Right lobe of liver (tissue), 6 donors: ENCODE measurements at regions not wholly inside any gene's neighbourhood (a gene's known extent, or its start where the extent isn't known, plus 50 kb on each side); places are given as distances from the start of the nearest gene placed in this dataset.

ENCODE experiments used
- ATAC-seq, 4 donors: fragments of 200-7000 bp; cut with Tn5 transposase; one replicate each; pipeline ENCODE4 v1.9.1; 2020; ENCODE audit warnings: mild to moderate bottlenecking in 4 of 4, moderate library complexity in 4 of 4
- DNase-seq, 3 donors: peaks; one replicate each; pipeline ENCODE4 v3.0.0-alpha.2; 2020
- H3K27ac ChIP-seq, 3 donors: fragments of 200-600 bp; one replicate each; pipeline ENCODE4 v1.8.0; 2022
- H3K27me3 ChIP-seq, 2 donors: fragments of 200-600 bp; one replicate each; pipeline ENCODE4 v1.8.0; 2022
- H3K36me3 ChIP-seq, 4 donors: fragments of 200-600 bp; sonication (generic) in 1 of 4; one replicate each; pipeline versions ENCODE4 v1.5.1 to v1.8.0; 2017 to 2022; ENCODE audit warnings: control low read depth in 1 of 4
- H3K4me1 ChIP-seq, 4 donors: fragments of 200-600 bp; sonication (generic) in 1 of 4; one replicate each; pipeline versions ENCODE4 v1.5.1 to v1.8.0; 2017 to 2022; ENCODE audit warnings: control low read depth in 1 of 4
- H3K4me3 ChIP-seq, 3 donors: fragments of 200-600 bp; one replicate each; pipeline ENCODE4 v1.8.0; 2022
- H3K9me3 ChIP-seq, 4 donors: fragments of 200-600 bp; sonication (generic) in 1 of 4; one replicate each; pipeline versions ENCODE4 v1.5.1 to v1.8.0; 2017 to 2022; ENCODE audit warnings: control low read depth in 1 of 4
- POLR2A ChIP-seq: fragments of 450-650 bp; IDR thresholded peaks from one replicate; pipeline ENCODE4 v1.6.1; 2017; ENCODE audit warnings: antibody characterized with exemption, mild to moderate bottlenecking
- WGBS: methylation state at CpG from one replicate; pipeline ENCODE4 v1.1.6; 2018; ENCODE audit warnings: low coverage, low lambda C conversion rate; ENCODE audit not compliant: insufficient coverage; ENCODE audit errors: missing lambda C conversion rate; 5-methylcytosine and 5-hydroxymethylcytosine counted together
- intact Hi-C, 2 donors: fragments of 100-400 bp; cut with DNase I; formaldehyde crosslinking; loops; one replicate each; pipeline versions ENCODE4 v1.11.2 to v1.14.1; 2022
- TF ChIP-seq, protein P1 (sequence below), 4 donors: fragments of 200-600 bp in 3 of 4; fragments of 450-650 bp in 1 of 4; IDR thresholded peaks; one replicate each; pipeline versions ENCODE4 v1.5.1 to v1.8.0; 2016 to 2022; ENCODE audit warnings: antibody characterized with exemption in 4 of 4, mild to moderate bottlenecking in 2 of 4
- donor health status: DM: no; HTN: yes; CAD: no.
- donor health status: DM: no; HTN: no; CAD: no.
- donor health status: DM: no; HTN: no; CAD: no.
- donor health status: DM: no; HTN: yes; CAD: no.
- donor health status: DM: no; HTN: yes; CAD: no.

DNA sequence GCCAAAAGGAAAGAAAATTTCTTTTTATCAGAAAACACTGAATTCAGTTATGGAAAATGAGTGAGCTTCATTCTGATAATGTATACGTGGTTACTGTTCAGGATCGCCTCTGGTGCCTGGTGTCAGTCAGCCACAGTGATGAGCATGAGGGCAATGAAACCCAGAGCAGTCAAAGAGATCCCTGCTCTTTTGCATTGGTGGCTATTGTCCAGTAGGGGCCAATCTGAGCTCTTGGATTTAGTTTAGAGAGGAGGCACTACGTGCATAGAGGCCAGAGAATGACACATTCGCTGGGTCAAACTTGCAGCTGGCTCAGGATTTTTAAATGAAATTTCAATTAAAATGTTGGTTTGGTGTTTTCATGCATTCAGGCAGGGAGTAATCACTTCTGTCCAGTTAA is 522.9 kb downstream of the TMEM182 start:
- intact Hi-C loops: no loop called here

DNA sequence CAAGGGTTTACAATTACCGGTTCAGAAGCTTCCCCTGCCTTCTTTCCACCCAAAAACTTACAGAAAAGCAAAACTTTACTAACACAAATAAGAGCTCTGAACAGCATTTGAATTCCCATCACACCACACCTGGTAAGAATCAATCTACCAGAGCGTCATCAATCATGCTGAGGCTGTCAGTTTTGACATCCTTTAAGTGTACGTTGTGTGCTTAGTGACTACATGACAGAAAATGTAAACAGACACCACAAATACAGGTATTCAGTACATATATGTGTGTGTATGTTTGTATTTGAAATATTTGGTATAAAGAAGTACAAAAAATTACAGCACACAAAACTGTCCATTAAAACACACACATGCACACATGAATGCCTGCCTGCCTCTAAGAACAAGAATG is 523.5 kb downstream of the TMEM182 start:
- H3K27me3 ChIP-seq: no peaks in the 10 kb centered on the region
- 39% methylated on average over 3 of the region's 3 CpGs for WGBS
- H3K36me3 ChIP-seq: no peaks in the 10 kb centered on the region
- no peak overlapping the region for H3K4me3 ChIP-seq
- H3K4me1 ChIP-seq: no peaks in the 10 kb centered on the region
- H3K27ac ChIP-seq: no peak overlapping the region
- DNase-seq: no peak
- intact Hi-C loops: no loop called here
- H3K9me3 ChIP-seq: no peaks in the 10 kb centered on the region
- TF ChIP-seq, protein P1, sequence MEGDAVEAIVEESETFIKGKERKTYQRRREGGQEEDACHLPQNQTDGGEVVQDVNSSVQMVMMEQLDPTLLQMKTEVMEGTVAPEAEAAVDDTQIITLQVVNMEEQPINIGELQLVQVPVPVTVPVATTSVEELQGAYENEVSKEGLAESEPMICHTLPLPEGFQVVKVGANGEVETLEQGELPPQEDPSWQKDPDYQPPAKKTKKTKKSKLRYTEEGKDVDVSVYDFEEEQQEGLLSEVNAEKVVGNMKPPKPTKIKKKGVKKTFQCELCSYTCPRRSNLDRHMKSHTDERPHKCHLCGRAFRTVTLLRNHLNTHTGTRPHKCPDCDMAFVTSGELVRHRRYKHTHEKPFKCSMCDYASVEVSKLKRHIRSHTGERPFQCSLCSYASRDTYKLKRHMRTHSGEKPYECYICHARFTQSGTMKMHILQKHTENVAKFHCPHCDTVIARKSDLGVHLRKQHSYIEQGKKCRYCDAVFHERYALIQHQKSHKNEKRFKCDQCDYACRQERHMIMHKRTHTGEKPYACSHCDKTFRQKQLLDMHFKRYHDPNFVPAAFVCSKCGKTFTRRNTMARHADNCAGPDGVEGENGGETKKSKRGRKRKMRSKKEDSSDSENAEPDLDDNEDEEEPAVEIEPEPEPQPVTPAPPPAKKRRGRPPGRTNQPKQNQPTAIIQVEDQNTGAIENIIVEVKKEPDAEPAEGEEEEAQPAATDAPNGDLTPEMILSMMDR (IDR thresholded peaks at IDR 0.05): no peak
- no peak for ATAC-seq

More for the DNA sequence above, 522.9 kb downstream of the TMEM182 start:
- no peaks in the 10 kb centered on the region for H3K9me3 ChIP-seq
- no peaks in the 10 kb centered on the region for H3K27me3 ChIP-seq
- DNase-seq (no peak), ATAC-seq (no peak)
- no peak overlapping the region for H3K4me3 ChIP-seq
- H3K27ac ChIP-seq: no peak overlapping the region
- no peaks in the 10 kb centered on the region for H3K4me1 ChIP-seq
- H3K36me3 ChIP-seq: no peaks in the 10 kb centered on the region
- TF ChIP-seq, protein P1 (IDR thresholded peaks at IDR 0.05): no peak
- no peak for TF ChIP-seq POLR2A
- WGBS: 43% methylated on average over 4 of the region's 4 CpGs

DNA sequence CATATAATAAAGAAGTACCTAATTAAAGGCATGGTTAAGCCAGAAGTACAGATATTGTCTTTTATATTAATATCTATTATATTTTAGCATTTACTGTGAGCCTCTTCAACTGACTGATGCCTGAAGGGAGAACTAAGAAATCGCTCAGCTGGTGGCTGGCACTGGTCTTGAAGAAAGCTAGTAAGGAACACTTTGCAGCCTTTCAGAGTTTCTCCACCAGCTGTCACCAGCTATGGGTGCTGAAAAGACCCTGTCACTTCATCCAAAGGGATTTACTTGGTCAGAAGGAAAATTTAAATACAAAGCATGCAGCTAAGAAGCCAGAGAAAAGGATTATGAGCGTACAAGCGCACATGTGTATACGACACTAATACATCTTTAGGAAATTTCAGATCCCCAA is 525.9 kb downstream of the TMEM182 start:
- H3K27ac ChIP-seq: no peak overlapping the region
- WGBS: 83% methylated on average over 4 of the region's 4 CpGs
- no peaks in the 10 kb centered on the region for H3K4me1 ChIP-seq
- intact Hi-C loops: no loop called here
- H3K36me3 ChIP-seq: no peaks in the 10 kb centered on the region
- DNase-seq: no peak
- TF ChIP-seq POLR2A: no peak
- TF ChIP-seq, protein P1 (IDR thresholded peaks at IDR 0.05): no peak
- ATAC-seq: no peak
- no peak overlapping the region for H3K4me3 ChIP-seq
- no peaks in the 10 kb centered on the region for H3K9me3 ChIP-seq
- no peaks in the 10 kb centered on the region for H3K27me3 ChIP-seq

DNA sequence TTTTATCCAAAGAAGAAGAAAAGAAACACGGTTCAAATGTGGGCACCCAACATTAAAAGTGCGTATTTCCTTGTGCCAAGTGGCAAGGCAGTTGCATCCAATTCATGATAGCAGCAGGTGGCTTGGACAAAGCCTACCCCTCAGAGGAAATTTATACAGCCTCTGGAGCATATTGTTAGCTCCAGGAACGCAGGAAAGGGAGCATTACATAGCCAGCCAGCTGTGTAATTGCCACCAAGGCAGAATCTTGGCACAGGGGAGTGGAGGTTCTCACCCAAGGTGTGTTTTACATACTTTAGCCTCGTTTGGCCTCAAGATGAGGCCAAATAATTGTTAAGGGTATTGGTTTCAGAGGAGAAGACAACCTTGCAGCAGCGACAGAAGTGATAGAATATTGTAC is 526.9 kb downstream of the TMEM182 start:
- Histone ChIP-seq H3K27ac (no peak overlapping the region), H3K9me3 (no peaks in the 10 kb centered on the region), H3K4me3 (no peak overlapping the region), H3K27me3 (no peaks in the 10 kb centered on the region), H3K4me1 (no peaks in the 10 kb centered on the region), H3K36me3 (no peaks in the 10 kb centered on the region)
- TF ChIP-seq POLR2A: no peak
- TF ChIP-seq, protein P1 (IDR thresholded peaks at IDR 0.05): no peak
- intact Hi-C loops: no loop called here
- ATAC-seq (no peak), DNase-seq (no peak)
- 21% methylated on average over 4 of the region's 5 CpGs for WGBS

DNA sequence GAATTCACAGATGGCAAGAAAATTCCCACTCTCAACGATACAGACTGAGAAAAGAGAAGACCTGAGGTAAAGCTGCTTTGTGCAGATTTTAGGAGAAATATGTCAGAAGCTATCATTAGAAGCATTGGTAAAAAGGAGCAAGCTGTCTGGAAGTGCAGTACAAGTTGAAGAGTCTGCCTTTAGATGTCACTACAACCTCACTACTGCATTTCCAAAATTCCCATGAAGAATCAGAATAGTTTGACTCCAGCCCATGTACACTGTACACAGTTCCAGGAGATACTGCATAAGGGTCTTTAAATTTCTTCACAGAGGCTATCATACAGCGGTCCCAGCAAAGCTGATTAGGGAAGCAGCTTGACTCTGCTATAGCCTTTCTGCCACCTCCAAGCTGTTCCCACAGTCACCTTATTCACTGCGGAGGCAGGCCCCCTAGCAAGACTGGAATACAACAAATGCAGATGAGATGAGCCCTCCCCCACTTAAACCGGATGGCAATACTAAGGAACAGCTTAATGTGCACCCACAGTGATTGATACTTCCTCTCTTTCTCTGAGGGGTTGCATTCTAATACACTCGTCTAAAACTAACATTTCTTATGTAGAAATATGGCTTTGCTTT is 527.4 kb downstream of the TMEM182 start:
- DNase-seq (no peak), ATAC-seq (peak in 2 of 4 donors; percentile 22 to 38)
- intact Hi-C loops: no loop called here
- no peak overlapping the region for H3K27ac ChIP-seq
- H3K27me3 ChIP-seq: no peaks in the 10 kb centered on the region
- no peaks in the 10 kb centered on the region for H3K4me1 ChIP-seq
- no peaks in the 10 kb centered on the region for H3K36me3 ChIP-seq
- TF ChIP-seq, protein P1 (IDR thresholded peaks at IDR 0.05): peak in 1 of 4 donors; percentile 28
- TF ChIP-seq POLR2A: no peak
- H3K4me3 ChIP-seq: no peak overlapping the region
- H3K9me3 ChIP-seq: no peaks in the 10 kb centered on the region
- WGBS: 27% methylated on average over 5 of the region's 5 CpGs
